ENCODE measurements at regions not wholly inside any gene's neighbourhood (a gene's known extent, or its start where the extent isn't known, plus 50 kb on each side); places are given as distances from the start of the nearest gene placed in this dataset.

DNA sequence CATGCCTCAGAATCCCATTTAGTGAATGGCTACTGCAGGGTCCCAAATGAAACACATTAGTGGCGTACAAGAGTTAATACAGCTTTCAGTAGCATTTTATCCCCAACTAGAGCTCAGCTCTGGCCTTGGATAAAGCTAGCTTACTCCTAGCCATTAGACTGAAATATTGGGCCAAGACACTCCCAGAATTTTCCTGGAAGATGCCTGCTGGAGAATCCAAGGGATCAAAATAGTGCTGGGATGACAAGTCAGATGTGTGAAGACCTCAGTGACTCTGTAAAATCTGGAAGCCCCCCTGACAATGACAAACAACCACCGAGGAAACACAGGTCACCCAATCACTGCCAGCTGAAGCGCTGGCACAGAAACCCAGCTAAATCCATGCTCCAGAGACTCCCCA lies 303.1 kb upstream of the SORL1-AS1 start:
- H3K27ac ChIP-seq = no peak overlapping the region
- TF ChIP-seq ZFX (IDR thresholded peaks at IDR 0.05; ENCODE audit: borderline replicate concordance) = no peak
- TF ChIP-seq, protein P1, sequence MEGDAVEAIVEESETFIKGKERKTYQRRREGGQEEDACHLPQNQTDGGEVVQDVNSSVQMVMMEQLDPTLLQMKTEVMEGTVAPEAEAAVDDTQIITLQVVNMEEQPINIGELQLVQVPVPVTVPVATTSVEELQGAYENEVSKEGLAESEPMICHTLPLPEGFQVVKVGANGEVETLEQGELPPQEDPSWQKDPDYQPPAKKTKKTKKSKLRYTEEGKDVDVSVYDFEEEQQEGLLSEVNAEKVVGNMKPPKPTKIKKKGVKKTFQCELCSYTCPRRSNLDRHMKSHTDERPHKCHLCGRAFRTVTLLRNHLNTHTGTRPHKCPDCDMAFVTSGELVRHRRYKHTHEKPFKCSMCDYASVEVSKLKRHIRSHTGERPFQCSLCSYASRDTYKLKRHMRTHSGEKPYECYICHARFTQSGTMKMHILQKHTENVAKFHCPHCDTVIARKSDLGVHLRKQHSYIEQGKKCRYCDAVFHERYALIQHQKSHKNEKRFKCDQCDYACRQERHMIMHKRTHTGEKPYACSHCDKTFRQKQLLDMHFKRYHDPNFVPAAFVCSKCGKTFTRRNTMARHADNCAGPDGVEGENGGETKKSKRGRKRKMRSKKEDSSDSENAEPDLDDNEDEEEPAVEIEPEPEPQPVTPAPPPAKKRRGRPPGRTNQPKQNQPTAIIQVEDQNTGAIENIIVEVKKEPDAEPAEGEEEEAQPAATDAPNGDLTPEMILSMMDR (IDR thresholded peaks at IDR 0.05) = no peak

DNA sequence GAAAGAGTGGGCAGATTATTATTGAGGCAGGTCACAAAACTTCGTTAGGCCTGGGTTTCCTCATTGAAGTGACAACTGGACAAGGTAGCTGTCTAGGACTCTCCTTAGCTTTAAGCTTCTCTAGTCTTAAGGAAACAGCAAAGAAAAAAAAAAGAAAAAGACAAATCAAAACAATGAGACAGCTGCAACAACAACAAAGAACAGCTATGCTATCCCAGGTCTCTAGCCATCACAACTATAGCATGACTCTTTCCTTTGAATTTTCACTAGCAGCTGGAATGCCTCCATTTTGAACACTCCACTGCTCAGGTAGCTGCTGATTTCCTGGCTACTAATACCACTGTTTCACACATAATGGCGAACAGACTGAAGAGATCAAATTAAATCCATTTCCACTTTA lies 302.4 kb upstream of the SORL1-AS1 start:
- TF ChIP-seq ZFX (IDR thresholded peaks at IDR 0.05; ENCODE audit: borderline replicate concordance) = no peak
- TF ChIP-seq, protein P1 (IDR thresholded peaks at IDR 0.05) = no peak

DNA sequence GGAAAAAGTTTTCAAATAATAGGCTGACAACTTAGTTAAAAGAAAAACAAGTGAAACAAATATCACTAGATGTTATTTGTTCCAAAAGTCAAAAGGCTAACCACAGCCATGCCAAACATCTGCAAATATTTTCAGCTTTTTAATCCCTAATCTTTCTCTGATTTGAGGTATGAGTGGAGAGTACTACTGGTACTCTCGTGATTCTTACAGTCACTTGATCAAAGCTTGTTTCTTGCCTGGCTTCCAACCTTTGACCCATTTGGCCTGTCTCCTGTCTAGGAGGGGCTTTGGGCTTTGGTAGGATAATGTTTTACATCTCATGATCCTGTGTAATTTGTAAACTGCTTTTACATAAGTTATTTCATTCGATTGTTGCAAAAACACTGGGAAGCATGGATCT lies 301.8 kb upstream of the SORL1-AS1 start:
- TF ChIP-seq ZFX (IDR thresholded peaks at IDR 0.05; ENCODE audit: borderline replicate concordance) = no peak
- TF ChIP-seq, protein P1 (IDR thresholded peaks at IDR 0.05) = no peak
- no peak overlapping the region for H3K27ac ChIP-seq

More for the DNA sequence above, 302.4 kb upstream of the SORL1-AS1 start:
- no peak overlapping the region for H3K27ac ChIP-seq

DNA sequence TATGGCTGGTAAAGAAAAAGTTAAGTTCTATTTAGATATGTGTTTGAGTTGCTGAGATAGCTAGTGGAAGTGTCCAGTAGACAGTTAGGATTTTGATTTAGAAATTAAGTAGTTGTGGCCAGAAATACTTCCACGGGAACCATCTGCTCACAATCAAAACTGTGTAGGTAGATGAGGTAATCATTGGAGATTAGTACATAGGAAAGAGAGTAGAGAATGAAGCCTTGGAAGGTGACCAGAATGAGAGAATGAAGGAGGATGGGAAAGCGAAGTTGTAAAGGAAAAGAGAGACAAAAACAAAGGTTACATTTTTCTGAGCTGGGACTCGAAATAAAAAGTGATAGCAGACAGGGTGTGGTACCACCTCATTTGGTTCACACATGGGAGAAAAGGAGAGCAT lies 296.9 kb upstream of the SORL1-AS1 start:
- no peak for TF ChIP-seq ZFX (IDR thresholded peaks at IDR 0.05; ENCODE audit: borderline replicate concordance)
- TF ChIP-seq, protein P1 (IDR thresholded peaks at IDR 0.05) = no peak
- H3K27ac ChIP-seq = no peak overlapping the region

DNA sequence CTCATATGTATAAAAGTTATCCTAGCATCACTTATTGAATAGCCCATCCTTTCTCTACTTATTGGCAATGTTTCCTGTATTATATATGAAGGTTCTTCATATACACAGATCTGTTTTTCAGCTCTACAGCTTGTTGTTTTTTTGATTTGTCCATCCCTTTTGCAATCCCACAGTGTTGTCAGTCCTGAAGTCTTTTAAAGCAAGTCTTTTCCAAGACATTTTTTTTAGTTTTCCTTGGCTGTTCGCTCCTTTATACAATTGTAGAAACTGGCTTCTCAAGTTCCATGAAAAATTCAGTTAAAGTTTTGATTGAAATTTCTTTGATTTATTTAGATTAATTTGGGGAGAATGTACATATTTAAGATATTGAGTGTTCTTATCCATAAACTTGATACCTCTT lies 295.3 kb upstream of the SORL1-AS1 start:
- TF ChIP-seq, protein P1 (IDR thresholded peaks at IDR 0.05) = no peak
- no peak for TF ChIP-seq ZFX (IDR thresholded peaks at IDR 0.05; ENCODE audit: borderline replicate concordance)
- no peak overlapping the region for H3K27ac ChIP-seq

DNA sequence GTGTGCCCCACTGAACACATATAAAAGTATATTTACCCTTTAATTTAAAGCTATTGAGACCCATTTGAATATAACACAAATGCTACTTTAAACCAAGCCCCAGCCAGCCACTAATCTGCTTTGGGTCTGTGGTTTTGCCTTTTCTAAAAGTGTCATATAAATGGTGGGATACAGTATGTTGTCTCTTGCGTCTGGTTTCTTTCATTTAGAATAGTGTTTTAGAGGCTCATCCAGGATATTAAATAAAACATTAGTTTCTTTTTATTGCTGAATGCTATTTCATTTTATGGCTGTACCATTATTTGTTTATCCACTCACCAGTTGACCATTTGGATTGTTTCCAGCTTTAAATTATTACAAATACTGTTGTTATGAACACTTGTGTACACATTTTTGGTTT lies 290.5 kb upstream of the SORL1-AS1 start:
- H3K27ac ChIP-seq = no peak overlapping the region
- no peak for TF ChIP-seq ZFX (IDR thresholded peaks at IDR 0.05; ENCODE audit: borderline replicate concordance)
- TF ChIP-seq, protein P1 (IDR thresholded peaks at IDR 0.05) = no peak

DNA sequence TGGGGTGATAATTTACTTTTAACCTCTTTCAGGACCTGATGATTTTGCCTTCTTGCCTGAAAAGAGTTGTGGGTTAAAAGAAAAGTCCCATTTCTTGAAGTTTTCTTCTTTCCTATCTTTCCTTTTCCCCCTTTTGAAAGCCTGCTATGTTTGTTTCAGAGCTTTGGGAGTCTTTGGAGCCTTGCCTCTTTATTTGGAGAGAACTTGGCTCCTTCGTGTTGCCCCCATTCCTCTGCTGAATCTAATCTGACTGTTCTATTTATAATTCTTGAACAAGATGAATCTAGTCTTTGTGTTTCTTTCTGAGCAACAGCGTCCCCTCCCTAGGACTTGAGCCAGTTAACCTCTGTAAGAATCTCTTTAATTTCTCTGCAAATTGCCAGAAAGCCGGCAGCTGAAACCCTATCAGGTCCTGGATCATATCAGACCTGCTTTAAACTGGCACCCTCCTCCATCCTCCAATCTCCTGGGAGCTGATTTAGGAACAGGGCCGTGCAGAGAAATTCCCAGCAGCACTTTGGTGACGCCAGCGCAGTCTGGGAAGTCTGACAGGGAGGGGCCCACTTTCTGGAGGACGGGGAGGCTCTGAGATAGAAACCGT lies 289.1 kb upstream of the SORL1-AS1 start:
- no peak overlapping the region for H3K27ac ChIP-seq
- TF ChIP-seq, protein P1 (IDR thresholded peaks at IDR 0.05) = no peak
- TF ChIP-seq ZFX (IDR thresholded peaks at IDR 0.05; ENCODE audit: borderline replicate concordance) = no peak

All from 22Rv1 (cell line).